ENCODE measurements at regions not wholly inside any gene's neighbourhood (a gene's known extent, or its start where the extent isn't known, plus 50 kb on each side); places are given as distances from the start of the nearest gene placed in this dataset.

- Histone ChIP-seq H3K4me3 (ENCODE audit: low read depth in 2 of 2, low read length in 1 of 2) (no peak overlapping the region), H3K27ac (ENCODE audit: low read depth in 2 of 2, low read length in 1 of 2) (no peak overlapping the region), H3K79me2 (ENCODE audit: insufficient read depth) (no peaks in the 10 kb centered on the region), H3K9me3 (peaks cover 5% of the 10 kb centered on the region; the same call in 1 of the 2 replicates), H2AFZ (ENCODE audit: low read depth) (no peak overlapping the region), H4K20me1 (ENCODE audit: insufficient read depth) (no peaks in the 10 kb centered on the region), H3K27me3 (ENCODE audit: insufficient read depth) (no peaks in the 10 kb centered on the region), H3K36me3 (replicated peaks in 1 of 2; ENCODE audit: control insufficient read depth in 1 of 2, insufficient read depth in 2 of 2, low read length in 1 of 2) (no peaks in the 10 kb centered on the region), H3K4me2 (no peak overlapping the region), H3F3A (replicated peaks; ENCODE audit: insufficient read depth) (no peaks in the 10 kb centered on the region), H3K9me2 (no peaks in the 10 kb centered on the region), H3K4me1 (ENCODE audit: control insufficient read depth in 1 of 2, insufficient read depth in 2 of 2, low read depth in 1 of 2, low read length in 1 of 2) (no peaks in the 10 kb centered on the region), H3K9ac (no peak overlapping the region)
- DNase-seq, result no peak
- POLR2A ChIA-PET, result no interaction called here
- WGBS (ENCODE audit: low lambda C conversion rate), result 14% methylated on average over 2 of the region's 2 CpGs
- TF ChIP-seq MXI1 (IDR thresholded peaks at IDR 0.05; ENCODE audit: low read depth, low read length) (no peak), CHD2 (IDR thresholded peaks at IDR 0.05; ENCODE audit: low read length, partially characterized antibody) (no peak), GATA2 (CRISPR knock-in tag; IDR thresholded peaks at IDR 0.05) (no peak), YY1 (IDR thresholded peaks at IDR 0.05; ENCODE audit: low read depth) (no peak), RCOR1 (IDR thresholded peaks at IDR 0.05; ENCODE audit: low read length) (no peak), RAD21 (IDR thresholded peaks at IDR 0.05; ENCODE audit: low read length) (no peak), EZH2phosphoT487 (IDR thresholded peaks at IDR 0.05; ENCODE audit: borderline replicate concordance, low read depth) (no peak), EP300 (IDR thresholded peaks at IDR 0.05; ENCODE audit: borderline replicate concordance in 1 of 2, low read depth in 1 of 2, low read length in 1 of 2) (no peak), TEAD4 (IDR thresholded peaks at IDR 0.05; ENCODE audit: borderline replicate concordance, insufficient read depth) (no peak), SMC3 (IDR thresholded peaks at IDR 0.05; ENCODE audit: low read depth, low read length) (no peak), NFIC (IDR thresholded peaks at IDR 0.05; ENCODE audit: borderline replicate concordance) (peak; percentile 58; the same call in 1 of the 2 replicates), REST (IDR thresholded peaks at IDR 0.05; ENCODE audit: low read depth, low read length) (no peak), SIN3A (IDR thresholded peaks at IDR 0.05; ENCODE audit: borderline replicate concordance, low read depth, low read length) (no peak), GABPA (IDR thresholded peaks at IDR 0.05; ENCODE audit: low read depth) (no peak), JUND (IDR thresholded peaks at IDR 0.05) (no peak), MAX (IDR thresholded peaks at IDR 0.05; ENCODE audit: low read depth) (no peak), USF2 (IDR thresholded peaks at IDR 0.05; ENCODE audit: borderline replicate concordance, low read depth, low read length) (no peak), FOXM1 (IDR thresholded peaks at IDR 0.05; ENCODE audit: low read depth) (no peak), RFX5 (IDR thresholded peaks at IDR 0.05; ENCODE audit: low read length) (no peak), TAF1 (IDR thresholded peaks at IDR 0.05; ENCODE audit: borderline replicate concordance, low read depth, low read length) (no peak), MEF2A (IDR thresholded peaks at IDR 0.05; ENCODE audit: borderline replicate concordance, low read depth) (no peak), TCF12 (IDR thresholded peaks at IDR 0.05) (peak; percentile 37)
- TF ChIP-seq, protein P1, sequence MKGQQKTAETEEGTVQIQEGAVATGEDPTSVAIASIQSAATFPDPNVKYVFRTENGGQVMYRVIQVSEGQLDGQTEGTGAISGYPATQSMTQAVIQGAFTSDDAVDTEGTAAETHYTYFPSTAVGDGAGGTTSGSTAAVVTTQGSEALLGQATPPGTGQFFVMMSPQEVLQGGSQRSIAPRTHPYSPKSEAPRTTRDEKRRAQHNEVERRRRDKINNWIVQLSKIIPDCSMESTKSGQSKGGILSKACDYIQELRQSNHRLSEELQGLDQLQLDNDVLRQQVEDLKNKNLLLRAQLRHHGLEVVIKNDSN (IDR thresholded peaks at IDR 0.05; ENCODE audit: borderline replicate concordance, low read depth), result no peak
- TF ChIP-seq, protein P2, sequence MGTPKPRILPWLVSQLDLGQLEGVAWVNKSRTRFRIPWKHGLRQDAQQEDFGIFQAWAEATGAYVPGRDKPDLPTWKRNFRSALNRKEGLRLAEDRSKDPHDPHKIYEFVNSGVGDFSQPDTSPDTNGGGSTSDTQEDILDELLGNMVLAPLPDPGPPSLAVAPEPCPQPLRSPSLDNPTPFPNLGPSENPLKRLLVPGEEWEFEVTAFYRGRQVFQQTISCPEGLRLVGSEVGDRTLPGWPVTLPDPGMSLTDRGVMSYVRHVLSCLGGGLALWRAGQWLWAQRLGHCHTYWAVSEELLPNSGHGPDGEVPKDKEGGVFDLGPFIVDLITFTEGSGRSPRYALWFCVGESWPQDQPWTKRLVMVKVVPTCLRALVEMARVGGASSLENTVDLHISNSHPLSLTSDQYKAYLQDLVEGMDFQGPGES (IDR thresholded peaks at IDR 0.05; ENCODE audit: low read depth, low read length), result no peak
- TF ChIP-seq, protein P3, sequence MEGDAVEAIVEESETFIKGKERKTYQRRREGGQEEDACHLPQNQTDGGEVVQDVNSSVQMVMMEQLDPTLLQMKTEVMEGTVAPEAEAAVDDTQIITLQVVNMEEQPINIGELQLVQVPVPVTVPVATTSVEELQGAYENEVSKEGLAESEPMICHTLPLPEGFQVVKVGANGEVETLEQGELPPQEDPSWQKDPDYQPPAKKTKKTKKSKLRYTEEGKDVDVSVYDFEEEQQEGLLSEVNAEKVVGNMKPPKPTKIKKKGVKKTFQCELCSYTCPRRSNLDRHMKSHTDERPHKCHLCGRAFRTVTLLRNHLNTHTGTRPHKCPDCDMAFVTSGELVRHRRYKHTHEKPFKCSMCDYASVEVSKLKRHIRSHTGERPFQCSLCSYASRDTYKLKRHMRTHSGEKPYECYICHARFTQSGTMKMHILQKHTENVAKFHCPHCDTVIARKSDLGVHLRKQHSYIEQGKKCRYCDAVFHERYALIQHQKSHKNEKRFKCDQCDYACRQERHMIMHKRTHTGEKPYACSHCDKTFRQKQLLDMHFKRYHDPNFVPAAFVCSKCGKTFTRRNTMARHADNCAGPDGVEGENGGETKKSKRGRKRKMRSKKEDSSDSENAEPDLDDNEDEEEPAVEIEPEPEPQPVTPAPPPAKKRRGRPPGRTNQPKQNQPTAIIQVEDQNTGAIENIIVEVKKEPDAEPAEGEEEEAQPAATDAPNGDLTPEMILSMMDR (IDR thresholded peaks at IDR 0.05), result no peak
- TF ChIP-seq, protein P4, sequence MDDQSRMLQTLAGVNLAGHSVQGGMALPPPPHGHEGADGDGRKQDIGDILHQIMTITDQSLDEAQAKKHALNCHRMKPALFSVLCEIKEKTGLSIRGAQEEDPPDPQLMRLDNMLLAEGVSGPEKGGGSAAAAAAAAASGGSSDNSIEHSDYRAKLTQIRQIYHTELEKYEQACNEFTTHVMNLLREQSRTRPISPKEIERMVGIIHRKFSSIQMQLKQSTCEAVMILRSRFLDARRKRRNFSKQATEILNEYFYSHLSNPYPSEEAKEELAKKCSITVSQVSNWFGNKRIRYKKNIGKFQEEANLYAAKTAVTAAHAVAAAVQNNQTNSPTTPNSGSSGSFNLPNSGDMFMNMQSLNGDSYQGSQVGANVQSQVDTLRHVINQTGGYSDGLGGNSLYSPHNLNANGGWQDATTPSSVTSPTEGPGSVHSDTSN (IDR thresholded peaks at IDR 0.05), result peak; percentile 32
- CTCF ChIA-PET, result interaction anchor here (0.6 kb wide), 1 partner anchor 81 kb away, joined by 4 read pairs; no protein-coding TSS in a partner anchor
Measured at GRCh38 chr1:214824763-214825162, 221.8 kb downstream of the CENPF start.

All from SK-N-SH (cell line).